GM12865 (cell line): ENCODE measurements at regions not wholly inside any gene's neighbourhood (a gene's known extent, or its start where the extent isn't known, plus 50 kb on each side); places are given as distances from the start of the nearest gene placed in this dataset.
"Not testable (repeated sequence)": the region's sequence is repeated elsewhere in the genome, so short reads cannot be mapped to it uniquely, and the experiment has no call there.

ENCODE experiments used
- DNase-seq: peaks from one replicate; pipeline ENCODE4 v3.0.0; 2010; ENCODE audit warnings: low read depth
- H3K4me3 ChIP-seq: 2 replicates; pipeline ENCODE4 v1.5.1; 2011; ENCODE audit warnings: mild to moderate bottlenecking, low read depth, low read length, control low read depth
- TF ChIP-seq, protein P1 (sequence below): IDR thresholded peaks from 2 replicates; pipeline ENCODE4 v1.5.1; 2011; ENCODE audit warnings: low read length, control low read depth, low read depth, inconsistent platforms; ENCODE audit not compliant: insufficient read depth; ENCODE audit errors: missing control alignments

DNA sequence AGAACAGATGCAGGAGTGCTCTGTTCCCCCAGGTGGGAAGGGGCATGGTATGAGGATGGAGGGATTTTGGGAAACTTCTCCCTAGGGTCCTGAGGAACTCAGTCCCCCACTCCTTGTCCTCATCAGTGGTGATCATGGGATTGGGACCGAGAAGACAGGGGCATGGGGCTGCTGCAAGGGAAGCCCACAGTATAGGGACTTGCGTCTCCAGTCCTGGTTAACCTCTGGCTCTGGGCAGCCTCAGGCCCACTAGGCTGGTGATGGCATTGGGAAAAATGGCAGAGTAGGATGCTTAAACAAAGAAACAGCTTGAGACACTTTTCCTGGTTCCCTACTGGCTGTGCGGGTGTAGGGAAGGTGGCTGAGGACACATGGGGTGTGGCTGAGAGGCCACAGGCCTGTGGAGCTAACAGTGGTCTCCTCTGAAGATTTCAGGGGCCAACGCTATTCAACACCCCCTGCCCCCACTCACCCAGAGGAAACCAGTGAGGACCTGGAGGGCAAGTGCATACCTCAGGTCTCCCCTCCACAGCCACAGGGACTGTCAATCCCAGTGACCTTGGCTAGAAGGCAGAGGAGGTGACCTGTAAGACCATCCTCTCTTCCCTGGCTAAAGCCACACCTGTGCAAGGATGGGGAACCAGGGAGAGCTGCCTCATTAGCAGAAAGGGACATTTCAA is 261.3 kb downstream of the CCSER2 start:
- no peak overlapping the region for H3K4me3 ChIP-seq
- TF ChIP-seq, protein P1, sequence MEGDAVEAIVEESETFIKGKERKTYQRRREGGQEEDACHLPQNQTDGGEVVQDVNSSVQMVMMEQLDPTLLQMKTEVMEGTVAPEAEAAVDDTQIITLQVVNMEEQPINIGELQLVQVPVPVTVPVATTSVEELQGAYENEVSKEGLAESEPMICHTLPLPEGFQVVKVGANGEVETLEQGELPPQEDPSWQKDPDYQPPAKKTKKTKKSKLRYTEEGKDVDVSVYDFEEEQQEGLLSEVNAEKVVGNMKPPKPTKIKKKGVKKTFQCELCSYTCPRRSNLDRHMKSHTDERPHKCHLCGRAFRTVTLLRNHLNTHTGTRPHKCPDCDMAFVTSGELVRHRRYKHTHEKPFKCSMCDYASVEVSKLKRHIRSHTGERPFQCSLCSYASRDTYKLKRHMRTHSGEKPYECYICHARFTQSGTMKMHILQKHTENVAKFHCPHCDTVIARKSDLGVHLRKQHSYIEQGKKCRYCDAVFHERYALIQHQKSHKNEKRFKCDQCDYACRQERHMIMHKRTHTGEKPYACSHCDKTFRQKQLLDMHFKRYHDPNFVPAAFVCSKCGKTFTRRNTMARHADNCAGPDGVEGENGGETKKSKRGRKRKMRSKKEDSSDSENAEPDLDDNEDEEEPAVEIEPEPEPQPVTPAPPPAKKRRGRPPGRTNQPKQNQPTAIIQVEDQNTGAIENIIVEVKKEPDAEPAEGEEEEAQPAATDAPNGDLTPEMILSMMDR, result no peak
- DNase-seq, result no peak

DNA sequence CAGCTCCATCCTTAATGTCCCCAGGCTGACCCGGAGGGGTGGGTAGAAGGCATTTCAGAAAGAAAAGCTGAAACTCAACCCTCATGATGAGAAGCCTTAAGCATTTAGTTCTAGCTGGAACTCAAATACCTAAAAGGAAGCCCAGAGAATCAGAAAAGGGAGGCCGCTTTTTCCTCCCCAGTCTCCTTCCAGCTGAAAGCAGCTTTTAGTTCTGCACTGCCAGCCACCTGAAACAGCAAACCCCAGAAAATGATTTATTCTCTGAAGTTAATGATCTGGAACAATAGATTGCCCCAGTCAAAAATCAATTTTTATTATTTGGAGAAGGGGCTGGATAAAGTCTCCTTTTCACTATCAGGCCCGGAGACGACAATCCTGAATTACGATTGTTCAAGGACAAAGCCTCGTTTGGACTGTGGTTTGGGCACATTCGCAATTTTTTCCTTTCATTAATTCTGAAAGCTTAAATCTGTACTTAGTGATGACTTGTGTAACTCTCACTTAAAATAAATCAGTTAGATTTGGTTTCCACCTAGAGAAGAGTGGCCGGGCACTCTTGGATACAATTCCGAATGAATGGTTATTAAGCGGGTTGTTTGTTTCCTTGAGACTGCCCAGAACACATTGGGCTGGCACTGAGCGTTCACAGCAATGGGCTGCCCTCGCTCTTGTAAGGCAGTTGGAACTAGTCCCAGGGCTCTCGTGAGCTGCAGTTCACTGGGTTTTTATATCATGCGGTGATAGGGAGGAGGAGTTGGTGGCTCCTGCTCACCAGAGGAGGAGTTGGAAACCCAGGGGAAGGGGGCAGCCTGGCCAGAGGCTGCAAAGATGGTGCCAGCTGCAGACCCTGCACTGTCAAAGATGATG is 262.2 kb downstream of the CCSER2 start:
- no peak overlapping the region for H3K4me3 ChIP-seq
- TF ChIP-seq, protein P1, result no peak
- DNase-seq, result no peak

DNA sequence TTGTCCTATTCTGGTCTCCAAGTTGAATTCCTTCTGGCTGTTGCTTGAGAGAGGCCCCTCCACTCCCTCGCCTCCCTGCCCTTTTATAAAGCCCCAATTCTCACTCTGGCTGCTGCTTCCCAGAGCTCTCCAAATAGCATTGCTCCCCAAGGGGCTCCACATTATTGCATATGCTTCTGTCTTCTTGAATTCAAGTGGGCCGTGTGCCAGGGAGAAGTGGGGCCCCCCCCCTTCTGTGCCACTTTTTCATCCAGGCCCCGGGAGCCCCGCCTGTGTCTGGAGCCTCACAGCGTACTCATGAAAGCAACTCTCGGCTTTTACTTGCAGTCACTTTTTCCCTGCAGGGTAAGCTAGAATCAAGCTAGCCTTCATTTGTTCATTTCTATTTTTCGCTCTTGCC is 265.1 kb downstream of the CCSER2 start:
- DNase-seq, result no peak
- TF ChIP-seq, protein P1, result no peak
- H3K4me3 ChIP-seq, result no peak overlapping the region

GRCh38 chr10:84596585-84596984 is 268.2 kb downstream of the CCSER2 start:
- DNase-seq, result no peak
- no peak overlapping the region for H3K4me3 ChIP-seq
- TF ChIP-seq, protein P1, result no peak

DNA sequence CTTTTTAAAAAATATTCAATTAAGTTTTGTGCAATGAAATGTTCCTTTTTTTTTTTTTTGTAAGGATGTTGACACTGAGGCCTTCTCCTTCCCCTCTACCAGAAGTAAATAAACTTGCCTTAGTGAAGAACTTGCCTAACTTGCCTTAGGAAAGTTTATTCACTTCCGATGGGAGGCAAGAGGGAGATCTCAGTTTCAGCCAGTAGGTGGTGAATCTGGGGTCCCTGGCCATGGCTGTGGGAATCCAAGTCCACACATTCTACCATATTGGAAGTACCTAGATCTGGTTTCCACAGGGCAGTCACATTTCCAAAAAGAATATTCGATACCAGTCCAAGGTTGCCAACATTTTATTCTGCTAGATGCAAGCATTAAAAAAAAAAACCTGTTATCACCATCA is 270.9 kb downstream of the CCSER2 start:
- H3K4me3 ChIP-seq, result no peak overlapping the region
- DNase-seq, result no peak
- TF ChIP-seq, protein P1, result no peak

DNA sequence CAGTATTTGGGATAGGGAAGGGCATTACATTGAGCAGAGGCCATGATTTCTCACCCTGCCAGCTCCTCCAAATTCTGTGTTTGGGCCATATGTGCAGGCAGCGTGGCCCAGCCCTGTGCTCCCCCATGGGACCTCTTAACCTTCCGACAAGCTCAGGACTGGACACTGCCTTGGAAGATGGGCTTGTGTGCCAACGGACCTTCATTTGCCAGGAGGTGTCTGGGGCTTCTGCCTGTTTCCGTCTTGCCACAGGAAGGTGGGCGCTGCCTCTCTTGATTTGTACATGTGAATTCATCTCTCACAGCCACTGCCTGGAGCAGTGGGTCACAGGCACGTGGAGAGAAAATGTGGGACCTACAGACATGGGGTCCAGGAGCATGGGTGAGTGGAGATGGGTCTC is 272.6 kb downstream of the CCSER2 start:
- no peak overlapping the region for H3K4me3 ChIP-seq
- TF ChIP-seq, protein P1, result no peak
- DNase-seq, result no peak

DNA sequence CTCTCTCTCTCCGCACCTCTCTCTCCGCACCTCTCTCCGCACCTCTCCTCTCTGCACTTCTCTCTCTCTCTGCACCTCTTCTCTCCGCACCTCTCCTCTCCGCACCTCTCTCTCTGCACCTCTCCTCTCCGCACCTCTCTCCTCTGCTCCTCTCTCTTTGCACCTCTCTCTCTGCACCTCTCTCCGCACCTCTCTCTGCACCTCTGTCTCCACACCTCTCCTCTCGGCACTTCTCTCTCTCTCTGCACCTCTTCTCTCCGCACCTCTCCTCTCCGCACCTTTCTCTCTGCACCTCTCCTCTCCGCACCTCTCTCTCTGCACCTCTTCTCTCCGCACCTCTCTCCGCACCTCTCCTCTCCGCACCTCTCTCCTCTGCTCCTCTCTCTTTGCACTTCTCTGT is 274.2 kb downstream of the CCSER2 start:
- not testable (repeated sequence) for H3K4me3 ChIP-seq, DNase-seq
